ENCODE measurements at regions not wholly inside any gene's neighbourhood (a gene's known extent, or its start where the extent isn't known, plus 50 kb on each side); places are given as distances from the start of the nearest gene placed in this dataset.

DNA sequence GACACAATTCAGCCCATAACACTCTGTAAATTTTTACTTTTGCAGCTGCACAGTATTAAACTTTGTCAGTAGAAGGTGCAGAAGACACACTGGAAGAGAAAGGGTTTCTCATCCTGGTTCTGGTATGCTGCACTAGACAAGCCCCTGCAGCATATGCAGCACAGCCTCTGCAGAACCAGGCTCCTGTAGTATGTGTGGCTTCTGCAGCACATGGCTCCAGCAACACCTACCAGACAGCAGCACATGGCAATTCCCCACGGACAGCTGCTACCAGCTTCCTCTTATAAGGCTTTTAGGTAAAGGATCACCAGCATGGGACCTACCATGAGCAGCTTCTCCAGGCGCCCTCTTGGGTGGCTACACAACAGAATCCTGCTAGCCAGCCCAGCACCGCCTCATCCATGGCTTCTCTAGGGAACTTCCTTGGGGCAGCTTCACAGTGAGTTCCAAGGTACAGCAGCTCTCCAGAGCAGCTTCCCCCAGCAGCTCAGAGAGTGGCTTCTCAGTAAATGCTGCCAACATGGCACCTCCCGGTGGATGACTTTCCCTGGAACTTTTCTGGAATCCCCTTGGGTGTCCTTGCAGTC is 534.4 kb upstream of the CXADR start:
- DNase-seq = no peak

DNA sequence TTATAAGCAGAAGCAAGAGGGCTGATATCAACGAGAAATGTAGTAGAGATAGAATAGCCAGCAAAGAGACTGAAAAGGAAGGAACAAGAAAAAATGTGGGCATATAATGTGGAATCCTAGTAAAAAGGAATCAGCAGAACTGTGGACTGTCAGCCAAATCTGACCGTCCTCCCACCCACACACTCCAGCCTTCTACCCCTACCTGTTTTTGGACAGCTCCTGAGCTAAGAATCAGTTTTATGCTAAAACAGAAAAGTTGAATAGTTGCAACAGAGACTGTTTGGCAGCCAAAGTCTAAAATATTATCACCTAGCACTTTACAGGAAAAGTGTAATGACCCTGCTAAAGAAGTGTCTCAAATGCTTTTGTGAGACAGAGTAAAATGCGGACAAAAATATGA is 533.3 kb upstream of the CXADR start:
- no peak for DNase-seq

DNA sequence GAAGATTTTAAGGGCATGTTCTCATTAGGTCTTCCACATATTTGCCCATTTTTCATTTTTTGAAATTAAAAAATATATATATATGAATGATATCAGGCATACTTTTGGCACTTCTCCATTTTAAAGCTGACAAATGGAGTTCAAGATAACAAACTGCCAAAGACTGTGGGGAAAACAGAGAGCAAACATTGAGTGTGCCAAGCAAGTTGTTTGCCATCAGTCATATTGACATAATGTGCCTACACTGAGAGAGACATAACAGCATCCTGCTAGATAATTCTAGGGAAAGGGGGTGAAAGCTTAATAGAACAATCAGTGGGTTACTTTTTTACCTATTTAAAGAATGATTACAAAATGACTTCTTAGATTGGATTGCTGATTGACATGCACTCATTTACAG is 529.4 kb upstream of the CXADR start:
- no peak for DNase-seq

DNA sequence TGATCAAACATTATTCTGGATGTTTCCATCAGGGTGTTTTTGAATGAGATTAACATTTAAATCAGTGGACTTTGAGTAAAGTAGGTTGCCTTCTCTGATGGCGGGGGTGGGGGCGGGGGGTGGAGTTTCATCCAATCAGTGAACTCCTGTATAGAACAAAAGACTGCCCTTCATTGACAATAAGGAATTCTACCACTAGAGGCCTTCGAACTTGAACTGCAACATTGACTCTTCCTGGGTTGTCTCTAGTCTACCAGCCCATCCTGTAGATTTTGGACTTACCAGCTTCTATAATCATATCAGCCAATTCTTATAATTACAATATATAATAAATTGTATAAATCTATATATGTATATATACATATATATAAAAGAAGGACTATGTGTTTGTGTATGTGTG is 520.4 kb upstream of the CXADR start:
- no peak for DNase-seq

DNA sequence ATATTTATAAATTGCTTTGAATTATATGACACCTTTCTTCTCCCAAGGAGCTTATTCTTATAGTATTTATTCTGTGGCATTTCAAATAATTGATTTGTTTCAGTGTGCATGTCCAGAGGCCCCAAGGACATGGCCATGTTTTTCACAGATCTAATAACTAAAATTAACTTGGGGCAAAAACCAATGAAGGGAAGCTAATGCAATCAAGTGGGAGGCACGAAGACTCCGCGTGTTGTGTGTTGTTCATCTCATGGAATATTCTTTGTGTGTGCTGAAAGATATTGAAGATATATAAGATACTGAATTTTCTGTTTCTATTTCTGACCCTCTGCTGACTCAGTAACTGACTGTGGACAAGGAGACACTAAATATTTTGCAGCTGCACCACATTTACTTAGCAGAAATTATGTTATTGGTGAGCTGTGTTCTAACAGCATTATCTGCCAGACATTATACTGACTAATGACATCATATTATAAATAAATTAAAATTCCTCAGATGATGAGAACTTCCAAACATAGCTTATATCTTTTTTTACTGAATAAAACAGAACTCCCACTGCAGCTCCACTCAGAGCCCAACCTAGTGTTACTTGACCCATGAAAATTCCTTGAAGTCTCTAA is 519.3 kb upstream of the CXADR start:
- no peak for DNase-seq

DNA sequence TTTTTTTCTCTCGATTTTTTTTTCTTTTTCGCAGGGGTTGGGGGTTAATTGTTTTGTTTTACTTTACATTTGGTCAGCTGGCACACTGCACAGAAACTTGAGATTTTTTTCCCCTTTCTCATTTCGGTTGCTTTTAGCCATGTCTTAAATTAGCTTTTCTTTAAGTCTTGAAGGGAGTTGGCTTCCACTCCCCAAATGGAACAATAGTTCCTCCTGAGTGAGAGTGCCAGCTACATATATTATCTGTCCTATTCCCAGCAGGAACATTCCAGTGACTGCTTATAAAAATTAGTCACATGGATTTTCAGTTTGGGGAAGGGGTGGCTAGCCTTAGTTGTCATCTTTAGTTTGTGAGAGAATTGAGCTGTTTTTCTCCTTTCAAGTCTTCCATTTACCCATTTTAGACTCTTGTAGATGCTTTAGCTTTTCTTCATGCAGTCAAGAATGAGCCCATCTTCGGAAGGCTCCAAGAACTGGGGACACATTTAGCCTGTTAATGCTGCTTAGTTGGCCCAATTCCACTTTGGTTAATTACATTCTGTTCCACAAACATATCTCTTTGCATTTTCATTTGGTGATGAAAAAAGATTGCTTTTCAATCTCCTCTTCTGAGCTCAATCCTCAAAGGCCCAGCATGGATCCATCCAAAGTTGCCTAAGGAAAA is 510.1 kb upstream of the CXADR start:
- no peak for DNase-seq

DNA sequence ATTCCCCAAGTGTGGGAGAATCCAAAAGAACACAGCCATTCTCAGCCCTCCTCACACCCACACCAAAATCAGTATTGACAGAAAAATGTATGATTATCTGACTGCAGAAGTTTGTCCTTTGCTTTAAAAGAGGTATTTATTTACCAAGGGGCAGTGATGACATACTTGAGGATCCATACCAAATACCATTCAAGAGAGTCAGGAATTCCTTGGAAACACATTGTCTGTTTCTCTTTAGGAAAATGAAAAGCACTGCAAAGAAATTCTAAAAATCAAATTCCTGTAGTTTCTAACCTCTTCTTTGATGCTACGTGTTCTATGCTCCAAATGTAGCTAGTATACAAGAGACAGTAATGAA is 509.6 kb upstream of the CXADR start:
- no peak for DNase-seq

DNA sequence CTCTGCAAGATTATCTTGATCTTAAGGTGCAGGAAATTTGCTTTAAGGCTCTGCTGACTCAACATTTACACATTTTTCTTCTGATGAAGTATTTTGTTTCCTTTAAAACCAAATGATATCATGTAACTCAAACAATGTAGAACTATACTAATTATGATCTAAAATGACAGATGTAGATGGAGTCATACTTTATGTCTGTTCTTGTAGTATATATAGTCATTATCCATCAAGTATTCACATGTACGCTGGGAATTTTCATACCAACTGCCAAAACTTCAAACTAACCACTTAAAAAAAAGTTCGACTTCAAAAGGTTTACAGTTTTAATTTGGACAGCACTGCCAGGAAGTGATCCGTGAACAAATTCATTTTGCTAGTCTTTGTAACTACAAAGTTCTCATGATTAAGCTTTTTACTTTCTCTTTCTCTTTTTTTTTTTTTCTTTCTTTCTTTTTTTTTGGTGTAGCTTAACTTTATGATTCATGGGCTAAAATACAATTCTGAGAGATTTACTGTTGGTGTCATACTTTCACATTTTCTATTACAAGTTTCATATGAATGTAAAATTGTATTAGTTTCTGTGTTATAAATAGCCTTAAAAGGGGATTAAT is 509.0 kb upstream of the CXADR start:
- DNase-seq = no peak

DNA sequence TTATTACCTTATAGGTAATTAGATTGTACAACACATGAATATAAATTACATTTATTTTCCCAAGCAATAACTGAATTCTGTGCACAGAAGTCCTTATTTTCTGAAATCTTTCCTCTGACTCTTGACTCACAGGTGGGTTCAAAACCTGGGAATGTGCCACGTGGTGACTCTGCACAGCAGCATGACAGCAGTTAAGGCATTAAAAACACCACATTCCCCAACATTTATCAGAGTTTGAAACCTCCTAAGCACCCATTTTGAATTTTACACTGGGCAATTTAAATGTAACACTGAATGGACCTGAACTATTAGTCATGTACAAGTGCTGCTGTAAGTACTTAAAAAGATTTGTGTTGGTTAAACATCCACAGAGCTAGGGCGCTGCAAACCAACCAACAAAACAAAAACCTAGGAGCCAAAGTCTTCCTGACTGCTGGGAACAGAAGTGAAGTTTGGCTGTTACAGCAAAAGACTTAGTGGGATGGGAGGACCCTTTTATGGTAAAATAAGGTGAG is 480.6 kb upstream of the CXADR start:
- DNase-seq = no peak

DNA sequence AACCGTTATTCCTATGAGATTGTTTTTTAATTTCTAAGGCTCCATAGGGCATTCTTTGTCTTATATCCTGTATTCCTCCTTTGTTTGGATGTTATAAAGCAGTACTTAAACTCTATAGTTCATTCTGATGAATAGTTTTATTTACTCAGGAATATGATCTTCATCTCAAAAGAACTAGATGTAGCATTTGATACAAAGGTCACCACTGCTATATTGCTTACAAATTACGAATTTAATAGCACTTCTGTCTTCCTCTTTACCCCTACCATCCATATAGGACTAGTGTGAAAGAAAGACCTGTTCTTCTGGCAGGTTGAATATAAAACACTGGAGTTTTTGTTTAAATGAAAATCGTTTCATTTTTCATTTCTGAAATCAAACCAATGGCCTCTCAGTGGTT is 468.1 kb upstream of the CXADR start:
- no peak for DNase-seq

DNA sequence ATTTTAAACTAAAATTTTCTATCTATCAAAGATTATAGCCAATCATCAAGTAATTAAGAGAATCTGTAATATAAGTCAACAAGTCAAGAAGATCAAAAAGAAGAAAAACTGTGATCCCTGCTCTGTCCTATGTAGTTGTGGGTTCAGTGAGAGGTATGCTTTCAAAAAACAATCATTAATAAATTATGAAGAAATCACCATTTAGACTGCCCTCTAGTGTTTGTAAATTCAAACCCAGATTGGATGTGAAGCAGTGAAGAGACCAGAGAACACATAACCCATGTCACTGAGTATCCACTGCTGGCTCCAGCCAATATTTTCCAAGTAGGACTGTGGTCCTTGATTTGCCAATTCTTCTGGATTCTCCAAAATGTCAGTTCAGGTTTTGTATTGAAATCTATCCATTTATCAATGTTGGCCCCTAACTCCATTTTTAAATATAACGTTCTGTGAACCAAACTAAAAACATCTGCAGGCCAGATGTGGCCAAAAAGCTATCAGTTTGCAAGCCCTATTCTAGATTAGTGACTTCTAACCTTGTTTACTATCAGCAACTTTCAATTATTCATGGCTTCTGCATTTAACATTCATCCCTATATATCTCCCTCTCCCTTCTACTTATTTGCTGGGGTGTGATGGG is 467.5 kb upstream of the CXADR start:
- no peak for DNase-seq

DNA sequence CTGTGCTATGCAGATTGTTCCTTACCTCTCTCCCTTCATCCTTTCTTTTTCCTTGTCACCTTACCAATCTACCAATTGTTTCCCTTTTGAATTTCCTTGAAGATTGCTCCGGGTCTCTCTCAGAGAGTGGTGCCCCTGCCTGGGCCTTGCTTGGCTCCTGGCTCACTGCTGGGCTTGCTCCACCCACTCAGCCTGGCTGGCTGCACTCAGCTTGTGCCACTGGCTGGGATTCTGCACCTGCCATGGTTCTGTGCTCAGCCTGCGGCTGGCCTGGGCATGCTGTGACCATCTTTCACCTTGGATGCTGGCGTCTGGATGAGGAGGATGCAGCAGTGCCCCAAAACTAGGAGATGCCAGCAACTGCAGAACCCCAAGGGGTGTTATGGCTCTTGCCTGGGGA is 463.9 kb upstream of the CXADR start:
- DNase-seq = no peak

DNA sequence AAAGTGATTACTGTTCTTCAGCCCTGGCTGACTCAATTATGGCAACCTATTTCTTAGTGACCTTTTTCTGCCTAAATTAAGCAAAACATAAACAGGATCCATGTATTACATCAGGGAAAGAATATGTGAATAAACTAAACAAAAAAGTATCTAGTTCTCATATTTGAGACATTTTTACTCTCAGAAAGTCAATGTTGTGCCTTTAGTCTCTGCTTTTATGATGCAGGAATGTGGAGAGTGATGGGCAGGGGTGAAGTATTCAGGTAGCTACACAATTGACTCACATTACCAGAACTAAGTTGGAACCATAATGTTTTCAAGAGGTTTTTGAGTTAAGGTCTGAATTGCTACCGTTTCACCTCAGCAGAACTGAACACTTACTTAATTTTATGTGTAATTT is 462.7 kb upstream of the CXADR start:
- DNase-seq = no peak

DNA sequence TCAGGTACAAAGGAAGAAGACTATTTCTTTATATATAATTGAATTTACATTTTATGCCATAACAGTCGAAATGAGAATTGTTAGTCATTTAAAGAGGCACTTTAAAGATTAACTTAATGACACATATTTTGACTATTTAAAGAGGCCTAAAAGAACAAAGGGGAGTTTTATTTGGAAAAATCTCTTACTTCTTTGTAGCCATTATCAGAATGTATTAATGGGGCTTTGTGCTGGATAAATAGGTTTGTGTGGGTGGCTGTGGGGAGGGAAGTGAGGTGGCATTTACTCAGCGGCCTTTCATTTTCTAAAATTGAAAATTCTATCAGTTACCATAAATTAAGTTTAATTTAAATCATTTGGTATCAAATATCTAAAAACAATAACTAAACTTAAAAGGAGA is 462.2 kb upstream of the CXADR start:
- DNase-seq = no peak

DNA sequence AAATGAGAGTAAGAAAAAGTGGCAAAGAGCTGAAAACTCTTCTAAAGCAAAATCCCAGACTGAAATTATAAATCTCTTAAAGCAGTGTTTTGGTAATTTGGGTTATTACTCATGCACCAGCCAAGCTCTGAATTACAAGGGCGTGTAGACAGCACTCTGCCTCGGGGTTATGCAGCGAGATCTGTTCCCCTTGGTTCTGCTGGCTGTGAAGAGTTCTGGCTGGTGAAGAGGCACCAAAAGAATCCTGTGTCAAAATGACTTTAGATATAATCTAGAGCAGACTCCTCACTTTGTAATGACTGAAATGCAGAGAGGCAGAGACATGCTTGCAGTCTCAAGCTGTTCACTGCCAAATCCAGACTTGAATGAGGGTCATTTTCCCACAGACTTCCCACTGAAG is 461.8 kb upstream of the CXADR start:
- no peak for DNase-seq

DNA sequence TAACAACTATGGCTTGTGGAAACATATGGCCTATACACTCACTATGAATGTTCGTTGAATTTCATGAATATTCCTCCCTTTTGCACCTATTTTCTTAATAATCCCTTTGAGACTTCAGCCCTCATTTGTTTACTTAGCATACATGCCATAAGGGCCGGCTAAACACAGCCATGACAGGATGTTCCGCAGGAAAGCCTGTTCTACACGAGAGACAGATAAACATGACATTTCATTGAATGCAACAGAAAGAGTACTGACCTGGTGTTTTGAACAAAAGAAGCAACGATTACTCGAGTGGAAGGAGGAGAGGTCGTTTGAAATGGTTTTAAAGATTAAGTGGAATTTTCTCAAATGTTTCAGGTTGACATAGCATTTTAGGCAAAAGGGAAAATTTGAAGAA is 459.5 kb upstream of the CXADR start:
- no peak for DNase-seq

DNA sequence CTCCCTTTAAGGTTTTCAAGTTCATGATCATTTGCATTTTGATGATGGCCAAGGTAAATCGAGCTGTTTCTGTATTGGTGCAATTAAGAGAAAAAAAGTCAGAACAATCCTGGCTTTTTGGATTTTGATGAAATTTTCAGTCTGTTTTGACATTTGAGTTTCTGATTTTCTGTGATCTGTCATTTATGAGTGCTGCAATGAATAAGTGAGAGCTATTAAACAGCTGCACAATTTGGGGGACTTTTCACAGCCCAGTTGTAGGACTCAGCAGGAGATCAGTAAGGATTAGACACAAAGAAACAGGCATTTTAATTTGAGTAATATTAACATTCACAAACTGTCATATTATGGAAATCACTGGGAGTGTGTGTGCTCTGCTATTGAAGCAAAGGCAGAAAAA is 452.9 kb upstream of the CXADR start:
- DNase-seq = no peak

DNA sequence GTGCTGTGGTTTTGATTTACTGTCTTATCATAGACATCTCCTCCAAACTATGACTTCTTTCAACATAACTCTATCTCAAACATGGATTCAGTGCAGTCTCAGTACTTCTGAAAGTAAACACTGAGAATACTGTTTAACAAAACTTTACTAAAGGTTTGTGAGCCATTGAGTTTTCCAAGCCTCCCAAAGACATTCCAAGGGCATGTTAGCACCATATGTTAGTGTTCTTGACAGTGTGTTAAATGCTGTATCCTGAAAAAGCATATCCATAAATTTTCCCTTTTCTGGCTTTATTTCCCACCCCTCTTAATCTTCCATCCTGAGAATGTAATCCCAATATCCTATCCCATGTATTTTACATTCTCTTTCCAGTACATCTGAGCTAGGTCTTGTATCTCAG is 446.8 kb upstream of the CXADR start:
- no peak for DNase-seq

DNA sequence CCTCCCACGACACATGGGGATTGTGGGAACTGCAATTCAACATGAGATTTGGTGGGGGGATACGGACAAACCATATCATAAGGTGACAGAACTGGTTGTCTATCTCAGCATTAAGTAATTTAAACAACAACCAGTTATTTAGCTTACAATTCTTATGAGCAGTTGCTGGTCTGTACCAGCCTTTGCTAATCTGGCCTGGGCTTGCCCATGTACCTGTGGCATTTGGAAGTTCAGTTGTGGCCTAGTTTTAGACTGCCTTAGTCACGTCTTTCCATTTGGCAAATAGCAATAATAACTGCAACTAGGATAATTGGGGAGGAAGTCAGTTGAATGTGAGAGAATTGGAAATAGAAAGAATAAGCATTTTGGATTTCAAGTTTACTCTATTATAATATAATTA is 441.8 kb upstream of the CXADR start:
- no peak for DNase-seq

DNA sequence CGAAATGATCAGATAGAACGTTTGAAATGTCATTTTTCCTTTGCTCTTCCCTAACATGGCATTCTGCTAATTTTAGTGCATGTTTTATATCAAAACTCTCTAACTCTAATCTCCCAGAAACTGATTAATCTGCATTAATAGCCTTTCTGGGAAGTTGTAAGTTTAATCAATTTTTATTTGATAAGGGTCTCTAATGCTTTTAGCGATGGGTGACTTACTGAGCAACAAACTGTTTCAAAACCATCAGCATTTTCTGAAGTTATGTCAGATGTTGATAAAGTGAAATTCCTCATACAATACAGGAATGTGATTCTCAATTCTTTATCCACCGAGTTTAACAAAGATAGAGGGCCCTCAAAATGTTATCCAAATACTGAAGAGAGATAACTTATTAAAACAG is 431.6 kb upstream of the CXADR start:
- DNase-seq = no peak

DNA sequence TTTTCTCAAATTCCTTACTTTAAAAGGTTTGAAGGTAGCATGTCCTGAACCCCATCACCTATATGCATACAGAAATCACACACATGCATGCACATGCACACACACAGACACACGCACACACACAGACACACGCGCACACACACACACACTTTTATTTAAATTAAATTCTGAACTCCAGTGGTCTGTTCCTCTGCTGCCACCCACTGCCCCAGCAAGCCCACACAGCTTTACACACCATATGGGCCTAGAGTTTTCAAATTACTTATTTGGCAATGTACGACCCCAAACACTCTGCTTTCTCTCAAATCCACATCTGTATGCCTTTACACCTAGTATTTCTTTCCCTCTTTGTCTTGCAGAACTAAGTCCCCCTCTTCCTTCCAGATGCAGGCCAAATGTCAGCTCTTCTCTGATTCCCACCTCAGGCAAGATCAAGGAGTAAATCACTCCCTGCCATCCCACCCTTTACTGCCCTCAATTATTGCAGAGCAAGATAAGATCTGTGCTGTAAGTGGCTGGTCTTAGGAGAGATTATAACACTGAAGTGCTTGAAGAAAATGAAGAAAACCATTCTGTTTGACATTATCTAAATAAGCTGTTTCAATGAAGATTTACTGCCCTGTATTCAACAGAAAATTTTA is 429.9 kb upstream of the CXADR start:
- no peak for DNase-seq

DNA sequence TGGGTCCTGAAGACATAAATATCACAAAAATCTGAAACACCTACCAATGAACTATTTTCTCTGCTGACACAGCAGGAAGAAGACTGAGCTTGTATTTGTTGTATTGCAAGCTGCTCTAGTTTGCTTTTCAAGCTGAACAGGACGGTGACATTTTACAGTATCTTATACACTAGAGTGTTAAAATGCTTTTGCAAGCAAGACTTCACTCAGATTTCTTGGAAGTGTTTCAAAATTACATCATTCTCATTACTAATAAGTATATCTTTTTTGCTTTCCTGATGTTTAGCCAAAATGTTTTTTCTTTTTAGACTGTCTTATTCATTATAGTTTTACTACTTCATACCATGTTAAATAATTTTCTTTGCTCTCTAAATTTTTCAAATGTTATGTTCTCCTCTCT is 427.1 kb upstream of the CXADR start:
- DNase-seq = no peak

DNA sequence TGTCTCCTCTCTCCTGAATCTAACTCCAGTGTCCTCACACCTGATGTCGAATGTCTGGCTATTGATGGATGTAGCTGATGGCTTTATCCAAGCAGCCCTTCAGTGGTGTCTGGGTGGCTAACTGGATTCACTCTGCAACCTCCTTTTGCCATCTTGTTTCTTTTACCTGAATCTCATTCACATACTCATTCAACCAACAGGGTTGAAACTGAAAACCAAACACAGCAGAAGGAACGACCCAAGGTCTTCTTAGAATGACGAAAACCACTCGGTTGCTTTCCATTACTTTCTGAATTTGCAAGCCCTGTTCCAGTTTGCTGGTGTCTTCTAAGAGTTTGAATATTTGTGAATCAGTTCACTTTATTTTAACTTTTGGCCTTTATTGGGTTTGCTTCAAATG is 424.3 kb upstream of the CXADR start:
- DNase-seq = no peak

All from activated CD4-positive, alpha-beta T cell treated with anti-CD3 and anti-CD28 coated beads, Interleukin-2, amount 50 U/mL, for 4 hours (primary cell).